GM21360 (cell line): ENCODE measurements at regions not wholly inside any gene's neighbourhood (a gene's known extent, or its start where the extent isn't known, plus 50 kb on each side); places are given as distances from the start of the nearest gene placed in this dataset.

ENCODE experiments used
- ATAC-seq: cut with Tn5 transposase; IDR thresholded peaks from one replicate; pipeline ENCODE4 v1.9.1; 2021; ENCODE audit warnings: mild to moderate bottlenecking, moderate library complexity; ENCODE audit not compliant: unreplicated experiment

DNA sequence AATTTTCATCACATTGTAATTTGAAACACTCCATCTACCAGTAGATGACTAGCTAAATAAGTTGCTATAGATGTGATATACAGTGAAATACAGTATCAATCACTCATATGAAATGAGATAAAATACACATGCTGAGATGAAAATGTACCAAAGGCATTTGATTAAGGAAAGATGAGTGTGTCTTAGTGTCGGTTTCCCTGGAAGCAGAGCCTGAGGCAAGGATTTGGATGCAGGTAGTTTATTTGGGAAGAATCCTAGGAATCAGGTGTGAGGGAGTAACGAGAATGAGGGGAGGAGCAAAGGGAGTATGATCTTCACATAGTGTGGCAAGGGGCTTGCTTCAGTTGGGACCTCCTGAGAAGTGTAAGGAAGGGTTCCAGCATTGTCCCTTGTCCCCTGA, 188.2 kb upstream of the CTBP2 start:
- ATAC-seq: no peak

- ATAC-seq: no peak
These were observed 184.3 kb upstream of the CTBP2 start for GRCh38 chr10:125344573-125345171.

DNA sequence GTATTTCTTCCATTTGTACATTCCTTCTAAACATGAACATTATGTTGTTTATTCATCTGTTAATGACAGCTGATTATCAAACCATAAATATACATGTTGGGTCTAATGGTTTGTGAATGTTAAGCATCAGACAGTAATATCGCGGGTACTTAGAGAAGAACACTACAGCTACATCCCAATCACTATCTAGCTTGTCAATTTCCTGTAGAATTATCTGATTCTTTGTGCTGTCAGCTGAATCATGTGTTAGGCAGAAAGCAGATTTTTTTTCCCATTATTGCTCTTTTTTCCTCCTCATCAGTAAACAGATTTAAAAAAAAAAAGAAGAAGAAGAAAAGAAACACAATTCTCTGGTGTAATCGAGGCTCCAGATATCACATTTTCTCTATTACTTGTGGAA, 183.6 kb upstream of the CTBP2 start:
- ATAC-seq: no peak

DNA sequence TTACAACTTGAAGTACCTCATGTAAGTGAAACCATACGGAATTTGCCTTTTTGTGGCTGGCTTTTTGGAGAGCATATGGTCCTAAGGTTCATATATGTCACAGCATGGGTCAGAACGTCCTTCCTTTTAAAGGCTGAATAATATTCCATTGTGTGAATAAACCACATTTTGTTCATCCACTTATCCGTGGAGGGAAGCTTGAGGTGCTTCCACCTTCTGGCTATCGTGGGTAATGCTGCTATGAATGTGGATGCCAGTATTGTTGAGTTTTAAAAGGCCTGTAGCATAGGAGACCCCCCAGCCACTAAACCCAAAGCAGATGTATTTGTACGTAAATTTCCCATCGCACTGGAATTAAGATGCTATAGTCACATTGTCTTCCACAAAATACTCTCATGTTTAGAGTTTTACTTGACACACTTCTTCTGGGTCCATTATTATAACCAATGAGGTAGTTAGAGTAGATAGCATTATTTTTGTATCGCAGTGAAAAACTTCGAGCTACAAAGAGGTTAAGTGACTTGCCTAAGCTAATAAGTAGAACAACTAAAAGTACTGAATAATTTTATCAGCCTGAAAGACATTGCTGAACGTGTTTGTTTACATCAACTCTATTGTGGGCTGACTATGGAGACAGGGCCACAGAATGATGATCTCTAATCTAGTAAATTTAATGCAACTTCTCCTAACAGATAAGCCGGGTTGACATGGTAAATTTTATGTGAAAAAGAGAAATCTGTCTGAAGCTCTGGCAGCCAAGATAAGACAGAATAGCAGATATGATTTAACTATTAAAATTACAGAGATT, 183.0 kb upstream of the CTBP2 start:
- no peak for ATAC-seq

DNA sequence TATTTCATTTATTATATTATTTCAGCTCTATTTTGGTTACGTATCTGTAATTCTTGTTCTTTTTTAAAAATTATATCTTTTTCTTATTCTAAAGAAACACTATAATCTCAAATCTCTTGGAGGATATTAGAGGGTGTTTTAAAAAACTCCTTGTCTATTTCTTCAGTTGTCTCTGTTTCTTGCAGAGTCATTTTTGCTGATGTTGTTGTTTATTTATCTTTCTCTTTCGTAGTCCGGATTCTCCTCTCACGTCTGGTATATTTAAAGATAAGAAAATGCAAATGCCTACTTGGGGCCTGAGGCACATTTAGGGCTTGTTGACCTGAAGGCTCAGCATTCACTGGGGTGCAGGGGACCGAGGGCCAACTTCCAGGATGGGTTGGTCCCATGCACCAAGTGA, 181.2 kb upstream of the CTBP2 start:
- no peak for ATAC-seq

GRCh38 chr10:125340903-125341302, 180.5 kb upstream of the CTBP2 start:
- no peak for ATAC-seq

- ATAC-seq: no peak
These were observed 177.1 kb upstream of the CTBP2 start for GRCh38 chr10:125337510-125337909.

DNA sequence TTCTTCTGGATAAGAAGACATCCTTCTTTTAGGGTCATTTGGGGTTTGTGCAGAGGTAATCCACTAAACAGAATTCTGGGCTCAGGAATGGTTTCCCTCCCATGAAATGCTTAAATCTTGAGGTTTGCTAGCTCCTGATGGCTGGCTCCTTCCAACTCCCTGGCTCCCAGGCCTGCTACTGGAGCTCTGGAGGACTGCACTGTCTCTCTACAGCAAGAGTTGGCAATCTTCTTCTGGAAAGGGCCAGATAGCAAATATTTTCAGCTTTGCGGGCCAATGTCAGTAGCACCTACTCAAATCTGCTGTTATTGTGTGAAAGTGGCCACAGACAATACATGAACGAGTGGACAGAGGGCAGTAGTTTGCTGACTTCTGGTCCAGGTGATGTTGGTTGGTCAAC, 174.2 kb upstream of the CTBP2 start:
- ATAC-seq: no peak

DNA sequence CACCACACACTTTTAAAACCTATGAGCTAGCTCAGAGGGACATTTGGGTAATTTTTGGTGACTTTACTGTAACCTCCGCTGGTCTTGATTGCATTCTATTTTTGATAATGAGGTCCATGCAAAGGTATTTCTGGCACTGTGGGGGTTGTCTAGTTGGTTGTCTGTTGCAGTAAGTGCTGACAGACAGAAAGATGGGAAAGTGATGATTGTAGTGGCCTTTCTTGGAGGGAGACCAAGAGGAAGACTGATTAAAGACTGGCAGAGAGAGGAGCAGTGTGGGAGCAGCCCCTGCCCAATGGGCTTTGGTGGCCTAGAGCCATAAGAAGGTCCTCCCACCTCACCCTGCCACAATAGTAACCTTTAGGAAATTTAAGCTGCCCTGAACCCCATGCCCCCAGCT, 173.4 kb upstream of the CTBP2 start:
- no peak for ATAC-seq

- no peak for ATAC-seq
These were observed 172.8 kb upstream of the CTBP2 start for GRCh38 chr10:125333209-125333591.

- ATAC-seq: no peak
These were observed 172.3 kb upstream of the CTBP2 start for GRCh38 chr10:125332548-125333208.

DNA sequence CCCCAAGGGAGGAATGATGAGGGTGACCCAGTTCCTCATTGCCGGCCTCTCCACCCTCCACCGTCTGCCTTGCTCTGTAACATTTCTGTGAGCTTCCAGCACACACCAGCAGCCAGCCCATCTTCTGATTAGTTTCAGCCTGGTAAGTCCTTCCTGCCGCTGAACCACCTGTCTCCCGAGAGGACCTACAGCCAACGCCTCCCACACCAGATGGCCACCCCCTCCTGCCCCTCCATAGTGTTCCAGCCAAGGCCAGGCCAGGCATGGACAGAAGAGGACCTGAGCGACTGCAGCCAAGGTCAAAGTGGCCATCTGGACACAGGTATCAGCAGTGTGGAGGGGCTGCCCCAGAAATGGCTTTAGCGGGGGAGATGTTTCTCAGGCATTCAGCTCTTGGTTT, 170.7 kb upstream of the CTBP2 start:
- ATAC-seq: no peak

GRCh38 chr10:125329056-125329455, 168.7 kb upstream of the CTBP2 start:
- ATAC-seq: no peak

DNA sequence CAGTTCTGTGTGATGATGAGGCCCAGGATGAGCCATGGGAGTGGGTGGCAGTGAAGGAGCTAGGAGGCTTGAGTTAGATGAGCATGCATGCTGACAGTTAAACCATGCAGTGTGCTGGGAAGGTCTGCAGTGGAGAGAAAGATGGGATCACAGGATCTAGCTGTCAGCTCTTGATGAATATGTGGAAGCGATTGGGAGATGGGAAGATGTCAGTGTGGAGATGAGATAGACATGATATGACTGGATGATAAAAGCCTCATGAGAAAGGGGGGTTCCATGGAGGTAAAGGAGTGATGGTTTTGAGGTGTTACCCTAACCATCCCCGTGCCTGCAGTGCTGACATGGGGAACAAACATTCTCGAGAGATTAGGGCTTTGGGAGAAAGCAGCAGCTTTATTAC, 165.0 kb upstream of the CTBP2 start:
- ATAC-seq: no peak

- ATAC-seq: no peak
These were observed 156.1 kb upstream of the CTBP2 start for GRCh38 chr10:125316436-125316835.

DNA sequence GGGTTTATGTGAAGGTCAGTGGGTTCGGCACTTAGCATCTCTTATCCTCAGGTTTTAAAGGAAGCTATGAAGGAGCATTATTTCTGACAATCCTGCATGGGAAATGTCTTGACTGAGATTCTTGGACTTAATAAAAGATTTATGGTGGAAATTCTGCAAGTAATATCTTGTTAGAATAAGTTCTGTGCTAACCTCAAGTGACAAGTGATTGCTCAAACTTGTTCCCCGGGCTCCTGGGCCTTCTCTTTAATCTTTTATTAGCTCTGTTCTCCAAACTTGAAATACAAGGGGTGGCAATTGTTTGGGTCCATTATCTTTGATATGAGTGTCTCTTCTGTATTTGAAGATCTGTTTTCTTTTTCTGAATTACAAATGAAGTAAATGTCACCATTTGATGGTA, 140.6 kb upstream of the CTBP2 start:
- no peak for ATAC-seq

GRCh38 chr10:125299461-125299860, 139.1 kb upstream of the CTBP2 start:
- ATAC-seq: no peak

GRCh38 chr10:125296598-125296997, 136.2 kb upstream of the CTBP2 start:
- no peak for ATAC-seq

DNA sequence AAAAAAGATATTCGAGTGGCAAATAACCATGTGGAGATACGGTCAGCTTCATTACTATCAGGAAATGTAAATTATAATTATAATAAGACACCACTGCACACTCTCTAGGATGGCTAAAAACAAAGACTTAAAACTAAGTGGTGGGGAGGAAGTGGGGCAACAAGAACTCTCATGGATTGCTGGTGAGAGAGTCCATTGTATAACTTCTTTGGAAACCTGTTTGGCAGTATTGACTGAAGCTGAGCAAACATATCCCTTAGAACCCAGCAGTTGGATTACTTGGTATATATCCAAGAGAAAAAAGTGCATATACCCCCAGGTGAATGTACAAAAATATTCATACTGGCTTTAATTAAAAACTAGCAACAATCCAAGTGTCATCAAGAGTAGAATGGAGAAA, 133.7 kb upstream of the CTBP2 start:
- ATAC-seq: no peak

GRCh38 chr10:125291836-125292235, 131.5 kb upstream of the CTBP2 start:
- no peak for ATAC-seq

DNA sequence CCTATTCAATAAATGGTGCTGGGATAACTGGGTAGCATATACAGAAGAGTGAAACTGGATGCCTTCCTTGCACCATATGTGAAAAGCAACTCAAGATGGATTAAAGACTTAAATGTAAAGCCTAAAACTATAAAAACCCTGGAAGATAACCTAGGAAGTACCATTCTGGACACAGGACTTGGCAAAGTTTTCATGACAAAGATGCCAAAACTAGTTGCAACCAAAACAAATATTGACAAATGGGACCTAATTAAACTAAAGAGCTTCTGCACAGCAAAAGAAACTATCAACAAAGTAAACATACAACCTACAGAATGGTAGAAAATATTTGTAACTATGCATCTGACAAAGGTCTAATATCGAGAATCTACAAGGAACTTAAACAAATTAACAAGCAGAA, 129.1 kb upstream of the CTBP2 start:
- ATAC-seq: no peak

DNA sequence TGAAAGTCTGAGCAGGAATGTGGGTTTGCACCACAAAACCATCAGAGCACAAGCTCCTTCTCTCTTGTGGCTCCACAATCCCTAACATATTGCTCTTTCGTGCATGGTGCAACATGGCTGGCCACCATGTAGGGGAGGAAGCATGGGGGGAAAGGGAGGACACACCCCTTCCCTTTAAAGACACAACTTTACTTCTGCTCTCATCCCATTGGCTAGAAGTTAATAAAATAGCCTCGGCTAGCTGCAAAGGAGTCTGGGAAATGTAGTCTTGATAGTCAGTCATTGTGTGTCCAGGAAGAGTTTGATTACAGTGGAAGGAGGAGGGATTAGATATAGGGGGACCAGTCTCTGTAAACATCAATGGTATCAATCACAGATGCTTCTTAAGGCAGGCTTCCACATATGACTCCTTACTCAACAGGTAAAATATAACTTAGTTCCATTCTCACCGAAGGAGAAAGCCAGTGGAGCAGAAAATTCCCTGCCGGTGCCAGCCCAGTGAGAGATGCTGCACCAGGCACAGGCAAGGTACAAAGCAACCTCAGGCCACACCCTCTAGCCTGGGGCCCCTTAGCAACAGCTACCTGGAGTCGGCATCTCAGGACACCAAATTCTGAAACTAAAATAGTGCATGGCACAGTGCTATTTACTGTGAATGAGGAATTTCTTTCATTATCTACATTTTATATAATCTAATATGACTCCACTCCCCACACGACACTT, 124.7 kb upstream of the CTBP2 start:
- no peak for ATAC-seq
